Neuron (in vitro differentiated cells): ENCODE measurements at regions not wholly inside any gene's neighbourhood (a gene's known extent, or its start where the extent isn't known, plus 50 kb on each side); places are given as distances from the start of the nearest gene placed in this dataset.

ENCODE experiments used
- H2AFZ ChIP-seq: one replicate; pipeline ENCODE4 v1.6.1; 2013; ENCODE audit warnings: low read depth, mild to moderate bottlenecking, inconsistent platforms, low read length, moderate library complexity
- H3K27me3 ChIP-seq: one replicate; pipeline ENCODE4 v1.6.1; 2013; ENCODE audit warnings: low read length; ENCODE audit not compliant: insufficient read depth
- H3K36me3 ChIP-seq: one replicate; pipeline ENCODE4 v1.6.1; 2013; ENCODE audit warnings: low read length; ENCODE audit not compliant: insufficient read depth
- H3K4me1 ChIP-seq: one replicate; pipeline ENCODE4 v1.6.1; 2013; ENCODE audit warnings: low read length; ENCODE audit not compliant: insufficient read depth
- H3K4me3 ChIP-seq: 2 replicates; pipeline ENCODE4 v1.5.1; 2013; ENCODE audit warnings: mild to moderate bottlenecking, low read length, moderate library complexity
- H3K9me3 ChIP-seq: one replicate; pipeline ENCODE4 v1.6.1; 2013; ENCODE audit warnings: low read length

DNA sequence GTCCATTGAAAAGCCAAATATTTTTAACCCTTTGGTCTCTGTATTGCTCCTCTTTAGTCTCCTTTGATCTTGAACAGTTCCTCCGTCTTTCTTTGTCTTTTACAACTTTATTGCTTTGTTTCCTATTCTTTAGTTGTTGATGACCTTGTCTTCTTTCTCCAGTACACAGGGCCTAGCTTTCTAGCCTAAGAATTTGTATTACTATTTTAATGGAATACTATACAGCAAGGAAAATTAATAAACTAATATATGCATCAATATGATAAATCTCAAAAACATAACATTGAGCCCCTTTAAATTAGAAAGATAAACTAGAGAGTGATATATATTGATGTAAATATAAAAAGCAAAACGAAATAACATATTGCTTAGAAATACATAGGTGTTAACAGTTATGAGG is 88.7 kb downstream of the NR1D2 start:
- Histone ChIP-seq H2AFZ (no peak overlapping the region), H3K4me1 (peaks cover 3% of the 10 kb centered on the region), H3K36me3 (no peaks in the 10 kb centered on the region), H3K9me3 (no peaks in the 10 kb centered on the region), H3K27me3 (no peaks in the 10 kb centered on the region), H3K4me3 (no peak overlapping the region)

DNA sequence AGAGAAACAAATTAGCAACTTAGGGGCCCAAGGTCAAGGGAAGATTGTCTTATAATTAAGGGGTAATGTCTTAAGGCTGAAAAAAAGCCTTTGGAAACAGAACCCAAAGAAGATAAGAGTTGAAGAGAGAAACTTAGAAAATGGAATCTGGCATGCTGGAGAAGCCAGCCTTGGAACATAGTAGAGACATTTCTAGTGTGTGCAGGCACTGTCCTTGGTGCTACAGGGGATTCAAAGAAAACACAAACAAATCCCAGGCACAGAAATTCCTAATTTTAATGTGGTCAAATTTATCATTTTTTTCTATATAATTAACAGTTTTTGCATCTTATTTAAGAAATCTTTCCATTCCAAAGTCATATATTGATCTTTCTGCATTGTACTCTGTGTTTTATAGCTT is 89.4 kb downstream of the NR1D2 start:
- Histone ChIP-seq H2AFZ (no peak overlapping the region), H3K27me3 (no peaks in the 10 kb centered on the region), H3K4me3 (no peak overlapping the region), H3K4me1 (no peaks in the 10 kb centered on the region), H3K9me3 (no peaks in the 10 kb centered on the region), H3K36me3 (no peaks in the 10 kb centered on the region)

DNA sequence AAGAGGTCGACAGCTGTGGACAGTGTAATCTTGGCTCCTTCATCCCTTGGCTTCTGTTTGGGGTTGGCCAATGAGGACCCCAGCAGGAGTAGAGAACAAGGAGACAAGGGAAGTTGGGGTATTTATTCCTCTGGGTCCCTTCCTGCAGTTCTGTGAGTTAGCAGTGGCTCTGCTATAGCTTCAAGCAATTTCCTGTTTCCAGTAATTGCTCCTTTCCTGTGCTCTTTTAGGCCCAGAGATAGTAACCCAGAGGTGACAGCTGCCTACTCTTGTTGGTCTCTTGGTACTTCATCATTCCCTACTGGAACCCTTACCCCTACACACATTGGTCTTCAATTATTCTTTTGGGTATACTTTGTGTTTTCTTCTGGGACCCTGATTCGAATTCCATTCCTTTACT is 92.9 kb downstream of the NR1D2 start:
- Histone ChIP-seq H2AFZ (no peak overlapping the region), H3K4me1 (no peaks in the 10 kb centered on the region), H3K36me3 (no peaks in the 10 kb centered on the region), H3K9me3 (no peaks in the 10 kb centered on the region), H3K4me3 (no peak overlapping the region), H3K27me3 (no peaks in the 10 kb centered on the region)

DNA sequence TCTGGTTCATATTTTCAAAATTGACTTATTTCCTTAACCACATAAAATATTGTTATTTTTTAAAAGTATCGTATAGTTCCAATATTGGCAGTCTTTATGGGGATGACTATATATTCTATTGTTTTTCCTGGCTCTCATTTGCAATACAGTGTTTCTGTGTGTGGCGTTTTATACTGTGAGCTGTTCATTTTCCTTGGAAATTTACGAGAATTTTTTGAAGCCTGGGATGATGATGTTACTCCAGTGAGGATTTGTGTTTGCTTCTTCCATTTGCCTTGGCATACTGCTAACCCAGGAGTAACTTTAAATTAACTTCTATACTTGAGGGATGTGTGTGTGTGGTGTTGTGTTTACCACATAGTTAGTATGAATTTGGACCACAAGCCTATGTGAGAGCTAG is 95.2 kb downstream of the NR1D2 start:
- no peak overlapping the region for H2AFZ ChIP-seq
- H3K4me3 ChIP-seq: no peak overlapping the region
- no peaks in the 10 kb centered on the region for H3K4me1 ChIP-seq
- no peaks in the 10 kb centered on the region for H3K27me3 ChIP-seq
- H3K36me3 ChIP-seq: no peaks in the 10 kb centered on the region
- no peaks in the 10 kb centered on the region for H3K9me3 ChIP-seq

DNA sequence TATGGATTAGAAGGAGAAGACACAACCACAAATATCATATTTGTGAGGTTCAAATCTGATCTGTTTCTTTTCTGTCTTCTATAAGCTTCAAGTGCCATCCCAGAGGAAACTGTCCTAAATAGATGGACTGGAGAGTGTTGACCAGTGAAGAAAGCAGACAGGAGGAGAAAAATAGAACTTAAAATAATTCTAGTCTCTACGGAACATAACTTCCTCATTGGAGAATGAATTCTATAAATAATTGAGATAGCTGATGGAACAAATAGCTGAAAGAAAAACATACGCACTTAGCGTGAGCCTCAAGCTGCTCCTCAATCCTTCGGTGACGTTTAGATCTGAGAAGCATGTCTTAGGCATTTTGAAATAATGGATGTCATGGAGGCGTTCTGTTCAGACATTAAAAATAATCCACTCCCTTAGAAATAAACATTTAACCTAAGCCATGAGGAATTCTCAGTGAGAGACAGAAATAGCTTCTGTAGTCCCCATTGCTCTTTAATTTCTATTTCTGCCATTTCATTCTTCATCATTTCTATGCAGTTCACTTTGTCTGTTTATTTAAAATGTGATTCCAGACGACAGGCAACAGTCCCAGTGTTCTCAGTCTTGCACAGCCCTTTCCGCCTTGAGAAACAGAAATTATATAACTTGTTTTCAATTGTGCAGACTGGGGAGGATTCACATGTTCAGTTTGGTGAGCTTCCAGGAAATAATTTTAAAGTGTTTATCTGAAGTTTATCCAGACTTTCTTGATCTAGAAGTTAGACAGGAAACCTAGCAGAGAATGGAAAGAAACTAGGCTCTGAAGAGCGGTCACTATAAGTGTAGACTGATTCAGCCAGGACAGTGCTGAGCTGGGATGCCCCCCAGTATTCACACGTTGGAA is 97.3 kb downstream of the NR1D2 start:
- no peaks in the 10 kb centered on the region for H3K36me3 ChIP-seq
- no peak overlapping the region for H2AFZ ChIP-seq
- no peaks in the 10 kb centered on the region for H3K27me3 ChIP-seq
- H3K9me3 ChIP-seq: no peaks in the 10 kb centered on the region
- H3K4me1 ChIP-seq: no peaks in the 10 kb centered on the region
- no peak overlapping the region for H3K4me3 ChIP-seq

DNA sequence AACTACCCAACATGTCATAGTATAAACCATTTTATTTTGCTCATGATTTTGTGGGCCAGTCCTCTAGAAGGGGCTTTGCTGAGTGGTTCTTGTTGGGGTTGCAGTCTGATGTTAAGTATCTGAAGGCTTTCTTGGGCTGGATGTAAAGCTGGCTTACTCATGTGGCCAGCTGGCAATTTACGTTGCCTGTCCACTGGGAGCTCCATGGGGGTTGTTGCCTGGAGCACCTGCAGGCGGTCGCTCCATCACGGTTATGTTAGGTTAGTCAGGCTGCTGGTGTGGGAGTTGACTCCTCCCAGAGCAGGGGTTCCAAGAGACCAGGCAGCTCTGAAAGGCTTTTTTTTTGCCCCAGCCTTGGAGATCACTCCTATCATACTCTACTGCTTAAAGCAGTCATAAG is 98.1 kb downstream of the NR1D2 start:
- H3K4me3 ChIP-seq: no peak overlapping the region
- H3K27me3 ChIP-seq: no peaks in the 10 kb centered on the region
- no peaks in the 10 kb centered on the region for H3K4me1 ChIP-seq
- H2AFZ ChIP-seq: no peak overlapping the region
- no peaks in the 10 kb centered on the region for H3K36me3 ChIP-seq
- H3K9me3 ChIP-seq: no peaks in the 10 kb centered on the region

DNA sequence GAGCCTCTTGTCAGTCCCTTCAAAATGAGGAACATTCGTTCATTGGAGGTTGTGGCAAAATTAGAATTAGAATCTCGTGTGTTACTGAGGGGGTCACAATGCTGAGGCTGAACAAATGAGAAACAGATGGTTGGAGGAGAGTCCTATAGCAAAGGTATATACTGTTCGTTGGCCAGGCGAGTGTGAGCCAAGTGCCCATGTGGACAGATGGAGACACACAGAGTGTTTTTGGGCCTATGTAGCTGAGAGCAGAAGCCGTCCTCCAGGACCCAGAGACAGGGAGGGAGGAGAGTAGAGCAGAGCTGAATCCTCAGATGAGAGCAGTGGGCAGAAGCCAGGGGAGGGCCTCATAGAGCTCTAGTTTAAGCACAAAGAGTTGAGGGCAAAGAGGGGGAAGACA is 98.9 kb downstream of the NR1D2 start:
- H3K27me3 ChIP-seq: no peaks in the 10 kb centered on the region

DNA sequence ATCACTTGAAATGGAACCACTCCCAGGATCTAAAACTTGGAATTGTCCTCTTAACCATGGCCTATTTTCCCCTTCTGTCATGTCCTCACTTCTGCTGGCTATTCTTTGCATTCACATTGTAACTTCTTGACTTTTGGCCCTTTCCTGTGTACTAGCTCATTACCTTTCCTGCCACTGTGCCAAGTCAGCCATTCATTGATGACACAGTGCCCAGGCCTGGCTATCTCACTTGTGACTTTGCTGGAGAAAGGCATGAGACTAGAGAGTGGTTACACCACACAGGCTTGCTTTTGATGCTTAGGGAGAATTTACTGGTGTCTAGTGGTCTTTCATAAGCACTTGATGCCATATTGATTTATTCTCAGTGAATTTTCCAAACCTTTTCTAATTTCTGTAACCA is 101.1 kb downstream of the NR1D2 start:
- H3K4me3 ChIP-seq: no peak overlapping the region
- H3K4me1 ChIP-seq: no peaks in the 10 kb centered on the region
- H3K27me3 ChIP-seq: no peaks in the 10 kb centered on the region
- H3K36me3 ChIP-seq: no peaks in the 10 kb centered on the region
- no peak overlapping the region for H2AFZ ChIP-seq
- H3K9me3 ChIP-seq: no peaks in the 10 kb centered on the region

More for the DNA sequence above, 98.9 kb downstream of the NR1D2 start:
- H3K4me3 ChIP-seq: no peak overlapping the region
- H3K9me3 ChIP-seq: no peaks in the 10 kb centered on the region
- no peaks in the 10 kb centered on the region for H3K36me3 ChIP-seq
- no peak overlapping the region for H2AFZ ChIP-seq
- H3K4me1 ChIP-seq: no peaks in the 10 kb centered on the region

DNA sequence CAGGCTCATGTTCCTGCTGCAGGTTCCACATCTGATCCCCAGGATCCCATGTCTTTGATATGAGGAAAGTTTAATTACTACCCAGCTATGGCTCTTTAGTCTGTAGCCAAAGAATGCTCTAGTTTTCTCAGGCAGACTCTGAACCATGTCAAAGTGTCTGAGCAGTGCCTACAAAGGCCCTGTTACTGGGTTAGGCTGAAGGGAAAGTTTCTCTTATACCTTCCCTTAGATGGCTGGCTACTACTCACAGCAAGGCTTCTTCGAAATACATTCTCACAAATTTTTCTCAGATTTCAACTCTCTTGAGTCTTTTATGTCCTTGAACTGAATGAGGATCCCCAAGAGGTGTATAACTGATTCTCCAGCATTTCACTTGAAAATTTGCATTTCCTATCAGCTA is 102.4 kb downstream of the NR1D2 start:
- Histone ChIP-seq H3K36me3 (no peaks in the 10 kb centered on the region), H3K9me3 (no peaks in the 10 kb centered on the region), H3K4me3 (no peak overlapping the region), H3K4me1 (no peaks in the 10 kb centered on the region), H3K27me3 (no peaks in the 10 kb centered on the region), H2AFZ (no peak overlapping the region)

DNA sequence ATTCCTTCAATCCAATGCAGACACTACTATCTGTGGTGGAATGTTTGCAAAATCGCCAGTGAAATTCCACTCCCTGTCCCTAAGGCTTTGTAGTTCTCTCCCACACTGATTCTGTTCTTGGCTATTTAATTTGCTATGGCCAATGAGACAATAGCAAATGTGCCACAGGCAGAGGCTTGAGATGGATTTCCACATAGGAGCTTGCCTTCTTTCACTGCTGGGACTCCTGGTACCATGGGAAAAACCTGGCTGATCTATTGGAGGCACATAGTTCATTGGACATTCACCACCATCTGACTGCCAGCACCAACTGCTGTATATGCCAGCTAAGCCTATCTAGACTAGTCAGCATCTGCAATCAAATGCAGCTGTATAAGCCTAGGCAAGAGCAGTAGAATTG is 103.8 kb downstream of the NR1D2 start:
- no peaks in the 10 kb centered on the region for H3K9me3 ChIP-seq
- no peak overlapping the region for H3K4me3 ChIP-seq
- no peak overlapping the region for H2AFZ ChIP-seq
- no peaks in the 10 kb centered on the region for H3K27me3 ChIP-seq
- no peaks in the 10 kb centered on the region for H3K4me1 ChIP-seq
- no peaks in the 10 kb centered on the region for H3K36me3 ChIP-seq

DNA sequence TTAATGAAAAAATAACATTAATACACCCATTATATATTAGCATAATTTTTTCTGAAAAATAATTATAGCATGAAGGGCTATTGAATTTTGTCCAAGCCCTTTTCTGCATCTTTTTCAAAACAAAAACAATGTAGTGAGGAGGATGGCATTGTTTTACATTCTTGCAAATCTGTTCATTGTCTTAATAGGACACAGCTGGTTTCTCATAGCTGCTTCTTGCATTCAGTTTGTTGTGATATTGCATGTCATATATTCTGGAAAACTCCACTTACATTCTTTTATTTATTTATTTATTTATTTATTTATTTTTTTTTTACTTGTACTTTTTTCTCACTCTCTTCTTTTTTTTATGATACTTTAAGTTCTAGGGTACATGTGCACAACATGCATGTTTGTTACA is 107.4 kb downstream of the NR1D2 start:
- H3K4me3 ChIP-seq: no peak overlapping the region
- no peaks in the 10 kb centered on the region for H3K36me3 ChIP-seq
- no peaks in the 10 kb centered on the region for H3K4me1 ChIP-seq
- no peaks in the 10 kb centered on the region for H3K27me3 ChIP-seq
- no peak overlapping the region for H2AFZ ChIP-seq
- no peaks in the 10 kb centered on the region for H3K9me3 ChIP-seq

DNA sequence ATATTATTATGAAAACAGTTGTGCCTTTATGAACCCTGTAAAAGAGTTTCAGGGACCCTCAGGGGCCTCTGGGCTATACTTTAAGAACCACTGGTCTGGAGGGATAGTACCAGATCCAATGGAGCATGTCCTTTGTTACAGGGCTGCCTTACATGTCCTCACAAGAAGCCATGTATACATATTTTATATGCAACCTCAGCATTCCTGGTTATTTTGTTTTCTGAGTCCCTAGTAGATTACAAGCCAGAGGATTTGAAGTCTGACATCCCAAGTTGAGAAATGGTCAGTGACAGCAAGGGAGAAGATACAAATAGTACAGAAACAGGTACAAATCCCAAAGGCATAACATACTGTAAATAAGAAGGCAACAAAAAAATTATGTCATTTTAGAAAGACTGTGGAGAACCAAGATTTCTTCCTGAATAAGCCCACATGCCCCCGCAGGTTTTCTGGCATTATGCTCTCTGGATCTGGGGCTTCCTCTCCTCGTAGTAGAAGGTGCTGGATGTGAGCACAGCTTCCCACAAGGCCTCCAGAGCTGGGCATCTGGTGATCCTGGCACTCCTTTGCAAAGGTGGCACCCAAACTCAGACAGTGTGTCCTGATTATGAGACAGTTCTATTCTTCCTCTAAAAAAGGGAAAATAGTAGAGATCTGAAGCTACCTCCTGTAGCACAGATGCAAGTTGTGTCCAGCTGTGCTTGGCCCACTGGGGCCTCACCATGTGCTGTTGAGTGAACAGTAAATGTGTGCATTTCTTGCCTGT is 114.0 kb downstream of the NR1D2 start:
- no peak overlapping the region for H2AFZ ChIP-seq
- H3K27me3 ChIP-seq: no peaks in the 10 kb centered on the region
- no peaks in the 10 kb centered on the region for H3K4me1 ChIP-seq
- H3K9me3 ChIP-seq: no peaks in the 10 kb centered on the region
- no peaks in the 10 kb centered on the region for H3K36me3 ChIP-seq
- H3K4me3 ChIP-seq: no peak overlapping the region

DNA sequence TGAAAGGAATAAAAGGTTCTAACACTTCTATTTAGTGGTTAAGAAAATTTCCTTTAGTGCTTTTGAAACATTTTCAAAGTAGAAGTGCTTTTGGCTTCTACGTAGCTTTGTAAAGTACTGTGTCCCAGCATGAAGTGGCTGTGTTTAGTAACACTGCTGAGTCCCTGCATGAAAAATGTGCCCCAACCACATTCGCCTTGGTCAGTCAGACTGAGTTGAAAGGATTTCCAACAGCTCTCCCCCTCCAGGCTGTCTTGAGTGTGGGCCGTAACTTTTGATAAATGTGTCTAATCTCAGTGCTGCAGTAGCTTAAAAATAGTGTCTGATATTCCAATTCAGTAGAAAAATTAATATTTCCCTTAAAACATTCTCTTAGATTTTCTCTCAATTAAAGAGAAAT is 115.0 kb downstream of the NR1D2 start:
- Histone ChIP-seq H3K27me3 (no peaks in the 10 kb centered on the region), H3K9me3 (no peaks in the 10 kb centered on the region), H3K4me3 (no peak overlapping the region), H2AFZ (peak overlapping the region; percentile 17), H3K36me3 (no peaks in the 10 kb centered on the region), H3K4me1 (no peaks in the 10 kb centered on the region)
